ENCODE measurements at regions not wholly inside any gene's neighbourhood (a gene's known extent, or its start where the extent isn't known, plus 50 kb on each side); places are given as distances from the start of the nearest gene placed in this dataset.

GRCh38 chr1:218171302-218171893 is 113.7 kb upstream of the RRP15 start:
- no peaks in the 10 kb centered on the region for H3K36me3 ChIP-seq (ENCODE audit: control insufficient read depth in 4 of 4, insufficient read depth in 3 of 4, low read depth in 1 of 4, low read length in 3 of 4)
- H3K9ac ChIP-seq (ENCODE audit: low read depth in 1 of 2, low read length in 2 of 2), result no peak overlapping the region
- H3K4me3 ChIP-seq (ENCODE audit: low read depth in 1 of 3, low read length in 3 of 3), result no peak overlapping the region
- no peak for DNase-seq (ENCODE audit: low spot score)
- no peaks in the 10 kb centered on the region for H3K9me3 ChIP-seq (ENCODE audit: control insufficient read depth in 4 of 4, low read length in 3 of 4)
- 2% methylated on average over 4 of the region's 4 CpGs for WGBS
- peaks cover 0 to 6% (median 3%) of the 10 kb centered on the region in 4 donors for H3K27me3 ChIP-seq (ENCODE audit: control insufficient read depth in 4 of 4, insufficient read depth in 4 of 4, low read length in 3 of 4)
- no peak overlapping the region for H3K27ac ChIP-seq (ENCODE audit: low read depth in 1 of 2, low read length in 2 of 2)
- H3K4me1 ChIP-seq (ENCODE audit: control insufficient read depth in 4 of 4, insufficient read depth in 4 of 4, low read length in 3 of 4), result no peaks in the 10 kb centered on the region
- no peak for TF ChIP-seq YY1 (IDR thresholded peaks at IDR 0.05)
- peak; percentile 83 for TF ChIP-seq RAD21 (IDR thresholded peaks at IDR 0.05)
- peak; percentile 71 for TF ChIP-seq CTCF (IDR thresholded peaks at IDR 0.05; ENCODE audit: low read depth, low read length, missing input control)

- Histone ChIP-seq H3K9ac (ENCODE audit: low read depth in 1 of 2, low read length in 2 of 2) (no peak overlapping the region), H3K27ac (ENCODE audit: low read depth in 1 of 2, low read length in 2 of 2) (no peak overlapping the region), H3K4me3 (ENCODE audit: low read depth in 1 of 3, low read length in 3 of 3) (no peak overlapping the region), H3K4me1 (ENCODE audit: control insufficient read depth in 4 of 4, insufficient read depth in 4 of 4, low read length in 3 of 4) (no peaks in the 10 kb centered on the region), H3K9me3 (ENCODE audit: control insufficient read depth in 4 of 4, low read length in 3 of 4) (no peaks in the 10 kb centered on the region), H3K27me3 (ENCODE audit: control insufficient read depth in 4 of 4, insufficient read depth in 4 of 4, low read length in 3 of 4) (peaks cover 0 to 7% (median 0%) of the 10 kb centered on the region in 4 donors), H3K36me3 (ENCODE audit: control insufficient read depth in 4 of 4, insufficient read depth in 3 of 4, low read depth in 1 of 4, low read length in 3 of 4) (no peaks in the 10 kb centered on the region)
- no peak for TF ChIP-seq EGR1 (IDR thresholded peaks at IDR 0.05; ENCODE audit: low read depth in 2 of 2)
- no peak for TF ChIP-seq HNF4A (conservative IDR thresholded peaks at IDR 0.05)
- no peak for TF ChIP-seq RAD21 (IDR thresholded peaks at IDR 0.05)
- TF ChIP-seq TAF1 (conservative IDR thresholded peaks at IDR 0.05), result no peak
- TF ChIP-seq GABPA (IDR thresholded peaks at IDR 0.05 in 1 of 2, conservative IDR thresholded peaks at IDR 0.05 in 1 of 2), result no peak
- no peak for TF ChIP-seq HNF4G (IDR thresholded peaks at IDR 0.05)
- TF ChIP-seq YY1 (IDR thresholded peaks at IDR 0.05), result no peak
- TF ChIP-seq RXRA (IDR thresholded peaks at IDR 0.05), result no peak
- no peak for TF ChIP-seq SP1 (IDR thresholded peaks at IDR 0.05)
- no peak for TF ChIP-seq NR2F2 (IDR thresholded peaks at IDR 0.05)
- TF ChIP-seq ATF3 (IDR thresholded peaks at IDR 0.05), result no peak
- 64% methylated on average over 2 of the region's 2 CpGs for whole genome bisulfite sequencing
- no peak for DNase-seq (ENCODE audit: low spot score)
Measured at GRCh38 chr1:218182455-218182854, 102.6 kb upstream of the RRP15 start.

GRCh38 chr1:218200979-218201378 is 84.1 kb upstream of the RRP15 start:
- Histone ChIP-seq H3K27me3 (ENCODE audit: control insufficient read depth in 4 of 4, insufficient read depth in 4 of 4, low read length in 3 of 4) (no peaks in the 10 kb centered on the region), H3K9me3 (ENCODE audit: control insufficient read depth in 4 of 4, low read length in 3 of 4) (no peaks in the 10 kb centered on the region), H3K4me3 (ENCODE audit: low read depth in 1 of 3, low read length in 3 of 3) (no peak overlapping the region), H3K4me1 (ENCODE audit: control insufficient read depth in 4 of 4, insufficient read depth in 4 of 4, low read length in 3 of 4) (no peaks in the 10 kb centered on the region), H3K27ac (ENCODE audit: low read depth in 1 of 2, low read length in 2 of 2) (no peak overlapping the region), H3K9ac (ENCODE audit: low read depth in 1 of 2, low read length in 2 of 2) (no peak overlapping the region), H3K36me3 (ENCODE audit: control insufficient read depth in 4 of 4, insufficient read depth in 3 of 4, low read depth in 1 of 4, low read length in 3 of 4) (no peaks in the 10 kb centered on the region)
- TF ChIP-seq YY1 (IDR thresholded peaks at IDR 0.05), result no peak
- TF ChIP-seq FOXA1 (IDR thresholded peaks at IDR 0.05), result no peak
- no peak for TF ChIP-seq ZBTB33 (IDR thresholded peaks at IDR 0.05)
- no peak for TF ChIP-seq GABPA (IDR thresholded peaks at IDR 0.05 in 1 of 2, conservative IDR thresholded peaks at IDR 0.05 in 1 of 2)
- no peak for TF ChIP-seq REST (IDR thresholded peaks at IDR 0.05)
- no peak for TF ChIP-seq NR2F2 (IDR thresholded peaks at IDR 0.05)
- TF ChIP-seq TAF1 (conservative IDR thresholded peaks at IDR 0.05), result no peak
- TF ChIP-seq HNF4A (conservative IDR thresholded peaks at IDR 0.05), result no peak
- no peak for TF ChIP-seq SP1 (IDR thresholded peaks at IDR 0.05)
- 71% methylated on average over 3 of the region's 3 CpGs for WGBS
- no peak for DNase-seq (ENCODE audit: low spot score)

Data from liver (tissue), 8 donors.